ENCODE measurements at regions not wholly inside any gene's neighbourhood (a gene's known extent, or its start where the extent isn't known, plus 50 kb on each side); places are given as distances from the start of the nearest gene placed in this dataset.

DNA sequence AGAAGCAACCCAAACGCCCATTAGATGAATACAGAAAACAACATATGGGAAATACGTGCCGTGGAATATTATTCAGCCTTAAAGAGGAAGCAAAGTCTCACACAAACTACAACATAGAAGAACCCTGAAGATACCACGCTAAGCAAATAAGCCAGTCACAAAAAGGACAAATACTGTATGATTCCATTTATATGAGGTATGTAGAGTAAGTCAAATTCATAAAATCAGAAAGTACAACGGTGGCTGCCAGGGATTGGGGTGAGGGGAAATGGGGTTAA lies 54.2 kb downstream of the SIPA1L2 start:
- Histone ChIP-seq H3K9ac (ENCODE audit: low read length) (no peak overlapping the region), H3K27me3 (ENCODE audit: low read length) (no peaks in the 10 kb centered on the region), H3K27ac (ENCODE audit: low read length) (no peak overlapping the region), H3F3A (ENCODE audit: low read length, unreplicated experiment) (no peaks in the 10 kb centered on the region), H3K4me2 (ENCODE audit: low read length) (no peak overlapping the region), H3K4me3 (ENCODE audit: low read length) (no peak overlapping the region), H3K79me2 (ENCODE audit: low read length) (no peaks in the 10 kb centered on the region), H3K36me3 (ENCODE audit: low read depth, low read length) (no peaks in the 10 kb centered on the region), H4K20me1 (ENCODE audit: low read length) (no peaks in the 10 kb centered on the region), H3K9me3 (ENCODE audit: low read length) (no peaks in the 10 kb centered on the region), H2AFZ (ENCODE audit: low read length) (no peak overlapping the region), H3K9me2 (replicated peaks; ENCODE audit: low read length) (no peaks in the 10 kb centered on the region), H3K4me1 (ENCODE audit: insufficient read depth, low read length) (peaks cover 16% of the 10 kb centered on the region)
- TF ChIP-seq EZH2phosphoT487 (IDR thresholded peaks at IDR 0.05; ENCODE audit: borderline replicate concordance, low read length): no peak
- no peak for TF ChIP-seq EZH2 (IDR thresholded peaks at IDR 0.05; ENCODE audit: low read length, unreplicated experiment)
- TF ChIP-seq CTCF (conservative IDR thresholded peaks at IDR 0.05; ENCODE audit: low read depth, low read length): no peak
- ATAC-seq: no peak
- BruUV-seq (replicated peaks): no TSS peak
- ChIA-PET CTCF (no interaction called here), POLR2A (ENCODE audit: unreplicated experiment) (no interaction called here)
- no peak for DNase-seq
- intact Hi-C loops (cut with micrococcal nuclease): no loop called here

- DNase-seq: peak; percentile 39
Measured at GRCh38 chr1:232574889-232575762, 54.8 kb downstream of the SIPA1L2 start.

More at GRCh38 chr1:232574889-232575762, 54.8 kb downstream of the SIPA1L2 start:
- intact Hi-C loops (cut with micrococcal nuclease): no loop called here
- no peaks in the 10 kb centered on the region for H4K20me1 ChIP-seq (ENCODE audit: low read length)
- no peak overlapping the region for H3K4me3 ChIP-seq (ENCODE audit: low read length)
- no peaks in the 10 kb centered on the region for H3K9me3 ChIP-seq (ENCODE audit: low read length)
- CTCF ChIA-PET: no interaction called here
- H3K27ac ChIP-seq (ENCODE audit: low read length): 0 out of 2 replicates have a peak overlapping the region, but pooled peaks have one; percentile 3
- no peaks in the 10 kb centered on the region for H3F3A ChIP-seq (ENCODE audit: low read length, unreplicated experiment)
- POLR2A ChIA-PET (ENCODE audit: unreplicated experiment): no interaction called here
- peaks cover 16% of the 10 kb centered on the region for H3K4me1 ChIP-seq (ENCODE audit: insufficient read depth, low read length)
- H3K79me2 ChIP-seq (ENCODE audit: low read length): no peaks in the 10 kb centered on the region
- ATAC-seq: peak; percentile 44; the same call in 1 of the 2 replicates
- BruUV-seq (replicated peaks): no TSS peak
- 0 out of 2 replicates have a peak overlapping the region, but pooled peaks have one; percentile 3 for H3K4me2 ChIP-seq (ENCODE audit: low read length)
- H3K9ac ChIP-seq (ENCODE audit: low read length): no peak overlapping the region
- no peaks in the 10 kb centered on the region for H3K36me3 ChIP-seq (ENCODE audit: low read depth, low read length)
- no peak for TF ChIP-seq EZH2phosphoT487 (IDR thresholded peaks at IDR 0.05; ENCODE audit: borderline replicate concordance, low read length)
- no peak for TF ChIP-seq EZH2 (IDR thresholded peaks at IDR 0.05; ENCODE audit: low read length, unreplicated experiment)
- no peak for TF ChIP-seq CTCF (conservative IDR thresholded peaks at IDR 0.05; ENCODE audit: low read depth, low read length)
- no peaks in the 10 kb centered on the region for H3K9me2 ChIP-seq (replicated peaks; ENCODE audit: low read length)
- H3K27me3 ChIP-seq (ENCODE audit: low read length): no peaks in the 10 kb centered on the region
- no peak overlapping the region for H2AFZ ChIP-seq (ENCODE audit: low read length)

Data from PC-3 (cell line).